WI38 (cell line): ENCODE measurements at regions not wholly inside any gene's neighbourhood (a gene's known extent, or its start where the extent isn't known, plus 50 kb on each side); places are given as distances from the start of the nearest gene placed in this dataset.

Experiments
- H3K4me3 ChIP-seq: 2 replicates; pipeline ENCODE4 v1.5.1; 2011; ENCODE audit warnings: low read depth, mild to moderate bottlenecking, control low read depth, low read length
- TF ChIP-seq, protein P1 (sequence below): IDR thresholded peaks from 2 replicates; pipeline ENCODE4 v1.5.1; 2012; ENCODE audit warnings: low read depth, mild to moderate bottlenecking, control low read depth, low read length

DNA sequence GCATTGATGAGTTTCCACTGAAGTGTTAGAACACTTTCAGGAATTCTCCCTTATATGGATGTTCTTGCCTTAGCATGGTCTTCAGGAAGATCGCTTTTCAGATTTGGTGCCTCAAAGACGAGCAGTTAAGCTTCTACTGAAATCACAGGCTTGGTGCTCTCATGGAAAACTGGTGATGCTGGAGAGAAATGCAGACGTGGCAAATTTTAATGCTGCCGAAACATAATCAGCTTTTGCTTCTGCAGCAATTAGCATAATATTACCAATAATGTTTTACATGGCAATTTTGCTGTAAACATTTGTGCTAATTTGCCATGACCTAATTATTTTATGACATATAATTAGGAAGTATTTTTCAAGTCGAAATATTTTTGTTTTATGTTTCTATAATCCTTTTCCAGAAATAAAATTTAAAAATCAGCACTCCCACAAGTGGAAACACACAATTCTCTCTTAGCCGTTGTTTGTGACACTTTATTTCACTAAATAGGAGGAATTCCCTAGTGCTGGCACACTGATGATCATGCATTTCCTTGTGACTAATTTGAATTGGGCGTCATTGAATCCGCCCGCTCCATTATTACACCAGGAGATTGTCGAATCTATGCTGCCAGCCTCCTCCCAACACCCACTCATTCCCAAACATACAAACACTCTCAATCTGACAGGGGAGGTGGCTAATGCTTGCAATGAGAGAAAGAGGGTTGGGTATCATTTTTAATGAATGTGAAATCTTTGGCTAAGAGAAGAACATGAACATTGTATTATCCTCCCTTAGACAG lies 506.8 kb upstream of the PPP2R3A start:
- H3K4me3 ChIP-seq: no peak overlapping the region
- TF ChIP-seq, protein P1, sequence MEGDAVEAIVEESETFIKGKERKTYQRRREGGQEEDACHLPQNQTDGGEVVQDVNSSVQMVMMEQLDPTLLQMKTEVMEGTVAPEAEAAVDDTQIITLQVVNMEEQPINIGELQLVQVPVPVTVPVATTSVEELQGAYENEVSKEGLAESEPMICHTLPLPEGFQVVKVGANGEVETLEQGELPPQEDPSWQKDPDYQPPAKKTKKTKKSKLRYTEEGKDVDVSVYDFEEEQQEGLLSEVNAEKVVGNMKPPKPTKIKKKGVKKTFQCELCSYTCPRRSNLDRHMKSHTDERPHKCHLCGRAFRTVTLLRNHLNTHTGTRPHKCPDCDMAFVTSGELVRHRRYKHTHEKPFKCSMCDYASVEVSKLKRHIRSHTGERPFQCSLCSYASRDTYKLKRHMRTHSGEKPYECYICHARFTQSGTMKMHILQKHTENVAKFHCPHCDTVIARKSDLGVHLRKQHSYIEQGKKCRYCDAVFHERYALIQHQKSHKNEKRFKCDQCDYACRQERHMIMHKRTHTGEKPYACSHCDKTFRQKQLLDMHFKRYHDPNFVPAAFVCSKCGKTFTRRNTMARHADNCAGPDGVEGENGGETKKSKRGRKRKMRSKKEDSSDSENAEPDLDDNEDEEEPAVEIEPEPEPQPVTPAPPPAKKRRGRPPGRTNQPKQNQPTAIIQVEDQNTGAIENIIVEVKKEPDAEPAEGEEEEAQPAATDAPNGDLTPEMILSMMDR: no peak

DNA sequence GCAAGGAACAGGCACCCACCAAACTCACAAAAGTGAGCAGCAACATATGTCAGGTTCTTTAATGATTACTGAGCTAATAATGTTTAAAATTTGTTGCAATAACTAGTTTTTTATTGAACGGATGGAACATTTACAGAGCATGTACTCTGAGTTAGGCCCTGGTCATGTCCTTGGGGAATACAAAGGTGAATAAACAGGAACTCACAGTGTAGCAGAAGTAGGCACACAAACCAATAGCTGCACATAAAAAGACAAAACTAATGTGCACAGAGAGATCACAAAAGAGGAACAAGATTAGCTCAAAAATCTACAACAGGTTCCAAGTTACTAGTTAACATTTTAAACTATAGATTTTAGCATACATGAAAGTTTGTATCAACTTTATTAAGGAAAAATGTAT lies 505.3 kb upstream of the PPP2R3A start:
- TF ChIP-seq, protein P1: no peak
- H3K4me3 ChIP-seq: no peak overlapping the region

DNA sequence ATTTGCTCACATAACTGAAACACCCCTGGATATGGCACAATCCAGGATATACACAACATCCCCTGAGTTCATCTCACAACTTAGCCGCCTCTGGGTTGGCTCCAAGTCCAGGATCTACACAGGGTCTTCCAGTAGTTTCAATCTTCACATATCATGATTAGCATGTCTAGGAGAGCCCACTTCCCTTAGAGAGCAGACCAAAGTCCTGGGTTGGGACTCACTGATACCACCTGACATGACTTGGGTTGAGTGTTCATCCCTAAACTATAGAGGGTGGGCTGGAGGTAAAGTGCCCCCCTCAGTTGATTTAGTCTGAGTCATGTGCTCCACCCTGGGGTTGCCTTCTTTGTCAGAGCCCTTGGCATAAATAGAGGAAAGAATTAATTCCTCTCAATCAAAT lies 493.6 kb upstream of the PPP2R3A start:
- no peak overlapping the region for H3K4me3 ChIP-seq
- TF ChIP-seq, protein P1: no peak

DNA sequence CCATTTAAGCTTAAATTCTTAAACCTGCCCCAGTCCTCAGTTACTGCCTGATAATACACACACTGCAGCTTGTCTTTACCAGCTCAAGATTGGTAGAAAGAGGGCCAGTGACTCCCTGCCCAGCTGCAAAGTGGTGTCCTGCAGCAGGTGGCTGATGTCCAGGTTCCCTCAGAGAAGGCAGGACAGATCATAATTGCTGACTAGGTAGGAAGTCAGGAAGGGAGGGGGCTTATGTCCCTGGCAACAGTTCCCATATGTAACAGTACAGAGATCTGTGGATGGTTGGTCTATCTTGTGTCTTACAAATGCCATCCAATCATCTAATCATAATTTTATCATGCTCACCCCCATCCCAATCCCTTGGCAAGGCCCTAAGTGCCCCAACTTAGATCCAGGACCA lies 492.1 kb upstream of the PPP2R3A start:
- TF ChIP-seq, protein P1: no peak

DNA sequence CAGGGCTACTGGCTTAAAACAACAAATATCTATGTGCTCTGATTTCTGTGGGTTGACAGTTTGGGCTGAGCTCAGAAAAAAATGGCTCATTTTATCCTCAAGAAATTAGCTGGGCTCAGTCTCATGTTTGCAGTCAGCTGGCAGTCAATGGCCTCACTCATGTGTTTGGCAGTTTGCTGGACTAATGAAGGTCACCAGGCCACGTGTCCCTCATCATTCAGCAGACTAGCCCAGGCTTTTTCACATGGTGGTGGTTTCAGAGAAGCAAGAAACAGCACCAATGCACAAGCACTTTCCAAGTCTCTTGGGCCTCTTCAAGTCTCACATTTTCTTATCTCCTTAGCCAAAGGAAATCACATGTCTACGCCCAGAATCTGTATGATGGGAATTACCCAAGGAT lies 478.3 kb upstream of the PPP2R3A start:
- H3K4me3 ChIP-seq: no peak overlapping the region
- TF ChIP-seq, protein P1: no peak

More for the DNA sequence above, 492.1 kb upstream of the PPP2R3A start:
- no peak overlapping the region for H3K4me3 ChIP-seq

DNA sequence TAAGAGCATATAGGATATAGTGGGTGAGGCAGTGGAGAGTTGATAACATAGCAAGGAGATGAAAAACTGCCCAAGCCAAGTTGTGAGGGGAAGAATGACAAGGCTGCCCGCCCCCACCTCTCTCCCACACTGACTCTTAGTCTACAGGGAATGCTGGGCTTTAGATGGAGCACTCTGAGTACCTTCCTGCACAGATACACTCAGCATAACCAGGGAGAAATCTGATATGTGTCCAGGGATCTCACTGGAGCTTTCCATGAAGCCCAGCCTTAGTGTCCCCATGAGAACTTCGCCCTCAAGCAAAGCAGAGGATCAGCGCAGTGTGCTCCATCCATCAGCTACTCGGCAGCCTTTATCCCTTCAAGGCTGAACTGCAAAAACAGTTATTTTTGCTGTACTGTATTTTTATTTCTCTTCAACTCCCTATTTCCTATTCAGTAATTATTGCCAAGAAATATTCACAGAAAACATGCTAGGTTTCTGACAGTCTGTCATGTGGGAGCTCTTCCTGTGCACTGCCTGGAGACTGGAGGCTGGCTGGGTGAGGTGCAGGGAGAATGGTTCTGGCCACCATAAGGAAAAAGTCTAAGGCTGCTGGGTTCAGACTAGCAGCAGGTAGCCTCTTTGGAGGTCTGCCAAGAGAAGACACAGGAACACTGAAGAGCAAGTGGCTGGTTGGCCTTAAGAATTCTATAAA lies 475.2 kb upstream of the PPP2R3A start:
- TF ChIP-seq, protein P1: no peak
- no peak overlapping the region for H3K4me3 ChIP-seq
